Hematopoietic multipotent progenitor cell treated with erythropoietin and hydrocortisone succinate and interleukin-3 and kit ligand, for 8 days (in vitro differentiated cells): ENCODE measurements at regions not wholly inside any gene's neighbourhood (a gene's known extent, or its start where the extent isn't known, plus 50 kb on each side); places are given as distances from the start of the nearest gene placed in this dataset.

Source experiments
- DNase-seq: peaks from one replicate; pipeline ENCODE4 v3.0.0-alpha.2; 2015

GRCh38 chr19:5235458-5236219 lies 105.0 kb downstream of the PTPRS start:
- no peak for DNase-seq

- DNase-seq, result no peak
Observed at GRCh38 chr19:5234412-5234811, 106.2 kb downstream of the PTPRS start.

GRCh38 chr19:5232798-5233505 lies 107.7 kb downstream of the PTPRS start:
- DNase-seq, result no peak

- DNase-seq, result no peak
Observed at GRCh38 chr19:5231857-5232678, 108.5 kb downstream of the PTPRS start.

GRCh38 chr19:5230730-5231555 lies 109.7 kb downstream of the PTPRS start:
- DNase-seq, result no peak

- DNase-seq, result no peak
Observed at GRCh38 chr19:5229778-5230335, 110.8 kb downstream of the PTPRS start.

GRCh38 chr19:5228932-5229777 lies 111.5 kb downstream of the PTPRS start:
- no peak for DNase-seq

- no peak for DNase-seq
Observed at GRCh38 chr19:5228490-5228889, 112.1 kb downstream of the PTPRS start.

GRCh38 chr19:5225486-5226345 lies 114.9 kb downstream of the PTPRS start:
- DNase-seq, result no peak

- no peak for DNase-seq
Observed at GRCh38 chr19:5224480-5224879, 116.1 kb downstream of the PTPRS start.

- no peak for DNase-seq
Observed at GRCh38 chr19:5222821-5223321, 117.7 kb downstream of the PTPRS start.

- no peak for DNase-seq
Observed at GRCh38 chr19:5222178-5222577, 118.4 kb downstream of the PTPRS start.

- DNase-seq, result no peak
Observed at GRCh38 chr19:5220866-5221265, 119.7 kb downstream of the PTPRS start.

GRCh38 chr19:5220361-5220760 lies 120.3 kb downstream of the PTPRS start:
- no peak for DNase-seq

GRCh38 chr19:5219551-5220304 lies 120.9 kb downstream of the PTPRS start:
- DNase-seq, result no peak

GRCh38 chr19:5218963-5219530 lies 121.6 kb downstream of the PTPRS start:
- DNase-seq, result no peak

- DNase-seq, result no peak
Observed at GRCh38 chr19:5218255-5218855, 122.3 kb downstream of the PTPRS start.

- DNase-seq, result no peak
Observed at GRCh38 chr19:5217171-5217570, 123.4 kb downstream of the PTPRS start.
